ENCODE measurements at regions not wholly inside any gene's neighbourhood (a gene's known extent, or its start where the extent isn't known, plus 50 kb on each side); places are given as distances from the start of the nearest gene placed in this dataset.

- Histone ChIP-seq H3K27me3 (ENCODE audit: insufficient read depth, low read depth, severe bottlenecking) (no peaks in the 10 kb centered on the region), H3K27ac (no peak overlapping the region), H3K4me3 (ENCODE audit: low read depth, low read length) (no peak overlapping the region), H3K36me3 (no peaks in the 10 kb centered on the region), H3K9me3 (ENCODE audit: severe bottlenecking) (no peaks in the 10 kb centered on the region)
- TF ChIP-seq, protein P1, sequence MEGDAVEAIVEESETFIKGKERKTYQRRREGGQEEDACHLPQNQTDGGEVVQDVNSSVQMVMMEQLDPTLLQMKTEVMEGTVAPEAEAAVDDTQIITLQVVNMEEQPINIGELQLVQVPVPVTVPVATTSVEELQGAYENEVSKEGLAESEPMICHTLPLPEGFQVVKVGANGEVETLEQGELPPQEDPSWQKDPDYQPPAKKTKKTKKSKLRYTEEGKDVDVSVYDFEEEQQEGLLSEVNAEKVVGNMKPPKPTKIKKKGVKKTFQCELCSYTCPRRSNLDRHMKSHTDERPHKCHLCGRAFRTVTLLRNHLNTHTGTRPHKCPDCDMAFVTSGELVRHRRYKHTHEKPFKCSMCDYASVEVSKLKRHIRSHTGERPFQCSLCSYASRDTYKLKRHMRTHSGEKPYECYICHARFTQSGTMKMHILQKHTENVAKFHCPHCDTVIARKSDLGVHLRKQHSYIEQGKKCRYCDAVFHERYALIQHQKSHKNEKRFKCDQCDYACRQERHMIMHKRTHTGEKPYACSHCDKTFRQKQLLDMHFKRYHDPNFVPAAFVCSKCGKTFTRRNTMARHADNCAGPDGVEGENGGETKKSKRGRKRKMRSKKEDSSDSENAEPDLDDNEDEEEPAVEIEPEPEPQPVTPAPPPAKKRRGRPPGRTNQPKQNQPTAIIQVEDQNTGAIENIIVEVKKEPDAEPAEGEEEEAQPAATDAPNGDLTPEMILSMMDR (IDR thresholded peaks at IDR 0.05; ENCODE audit: low read depth, low read length): no peak
- no peak for DNase-seq
These were observed 83.5 kb upstream of the FHIT start for GRCh38 chr3:61334783-61335182.

DNA sequence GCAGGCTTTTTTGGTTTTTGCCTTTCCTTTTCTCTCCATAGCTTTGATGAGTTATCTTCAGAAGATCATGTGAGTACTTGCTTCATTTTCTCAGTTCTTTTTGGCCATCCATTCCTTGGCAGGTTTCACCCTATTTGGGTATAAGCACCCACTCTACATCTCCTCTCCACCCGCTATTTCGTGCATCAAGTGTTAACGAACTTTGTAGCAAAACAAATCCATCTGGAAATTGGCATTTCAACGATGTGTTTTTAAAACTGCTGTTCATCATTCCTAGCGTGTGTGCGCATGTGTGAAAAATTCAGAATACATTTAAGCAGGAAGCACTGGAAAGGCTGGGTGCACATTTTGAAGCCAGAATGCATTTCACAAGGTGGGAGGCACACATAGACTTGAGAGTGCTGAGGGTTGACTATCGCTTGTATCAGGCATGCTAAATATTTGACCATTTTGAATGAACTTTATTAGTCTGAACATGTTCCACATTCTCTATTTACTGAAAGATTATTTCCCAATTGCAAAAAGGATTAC lies 89.7 kb upstream of the FHIT start:
- TF ChIP-seq, protein P1 (IDR thresholded peaks at IDR 0.05; ENCODE audit: low read depth, low read length): no peak
- DNase-seq: no peak
- Histone ChIP-seq H3K4me3 (ENCODE audit: low read depth, low read length) (no peak overlapping the region), H3K27me3 (ENCODE audit: insufficient read depth, low read depth, severe bottlenecking) (no peaks in the 10 kb centered on the region), H3K36me3 (no peaks in the 10 kb centered on the region), H3K9me3 (ENCODE audit: severe bottlenecking) (peaks cover 5% of the 10 kb centered on the region), H3K27ac (no peak overlapping the region)

GRCh38 chr3:61343543-61343942 lies 92.3 kb upstream of the FHIT start:
- Histone ChIP-seq H3K36me3 (no peaks in the 10 kb centered on the region), H3K27me3 (ENCODE audit: insufficient read depth, low read depth, severe bottlenecking) (no peaks in the 10 kb centered on the region), H3K4me3 (ENCODE audit: low read depth, low read length) (no peak overlapping the region), H3K27ac (no peak overlapping the region), H3K9me3 (ENCODE audit: severe bottlenecking) (peaks cover 5% of the 10 kb centered on the region)
- TF ChIP-seq, protein P1 (IDR thresholded peaks at IDR 0.05; ENCODE audit: low read depth, low read length): no peak
- no peak for DNase-seq

- H3K27ac ChIP-seq: no peak overlapping the region
- H3K36me3 ChIP-seq: no peaks in the 10 kb centered on the region
- H3K27me3 ChIP-seq (ENCODE audit: insufficient read depth, low read depth, severe bottlenecking): no peaks in the 10 kb centered on the region
- H3K4me3 ChIP-seq (ENCODE audit: low read depth, low read length): no peak overlapping the region
- no peak for DNase-seq
- peaks cover 3% of the 10 kb centered on the region for H3K9me3 ChIP-seq (ENCODE audit: severe bottlenecking)
- TF ChIP-seq, protein P1 (IDR thresholded peaks at IDR 0.05; ENCODE audit: low read depth, low read length): no peak
These were observed 93.8 kb upstream of the FHIT start for GRCh38 chr3:61345020-61345419.

DNA sequence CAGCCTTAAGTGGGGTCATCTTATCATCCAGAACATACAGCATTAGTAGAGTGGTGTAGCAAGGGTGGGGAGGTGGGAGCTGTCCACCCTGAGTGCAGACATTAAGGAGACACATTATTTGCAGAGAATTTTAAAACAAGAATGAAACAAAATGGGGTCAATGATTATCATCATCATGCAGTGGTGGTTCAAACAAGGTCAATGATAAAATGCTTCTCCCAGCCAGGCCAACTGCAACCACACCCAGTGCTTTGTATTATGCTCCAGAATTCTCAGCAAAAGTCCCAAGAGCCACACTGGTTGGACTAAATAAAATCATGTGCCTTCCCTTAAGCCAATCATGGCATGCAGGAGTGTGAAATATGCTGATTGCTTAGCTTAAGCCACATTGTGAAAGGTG lies 96.7 kb upstream of the FHIT start:
- Histone ChIP-seq H3K36me3 (no peaks in the 10 kb centered on the region), H3K4me3 (ENCODE audit: low read depth, low read length) (no peak overlapping the region), H3K27me3 (ENCODE audit: insufficient read depth, low read depth, severe bottlenecking) (no peaks in the 10 kb centered on the region), H3K27ac (no peak overlapping the region), H3K9me3 (ENCODE audit: severe bottlenecking) (no peaks in the 10 kb centered on the region)
- TF ChIP-seq, protein P1 (IDR thresholded peaks at IDR 0.05; ENCODE audit: low read depth, low read length): no peak
- no peak for DNase-seq

DNA sequence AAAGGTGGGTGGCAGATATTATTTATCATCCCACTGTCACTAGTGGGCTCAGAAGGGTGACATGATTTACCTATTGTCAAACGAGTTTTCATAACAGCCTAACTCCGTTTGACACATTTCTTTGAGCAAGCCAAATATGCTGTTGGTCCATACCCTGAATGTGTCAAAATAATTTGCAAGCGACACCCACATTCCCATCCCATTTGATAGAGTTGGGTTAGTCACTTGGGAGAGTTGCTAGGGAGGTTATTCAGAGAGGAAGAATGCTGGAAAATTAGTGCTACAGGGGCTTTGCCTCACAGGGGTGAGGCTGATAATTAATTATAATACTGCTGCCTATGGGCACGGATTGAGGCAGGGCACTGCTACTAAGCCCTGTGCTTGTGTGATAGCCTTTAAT lies 98.5 kb upstream of the FHIT start:
- Histone ChIP-seq H3K27ac (no peak overlapping the region), H3K9me3 (ENCODE audit: severe bottlenecking) (no peaks in the 10 kb centered on the region), H3K27me3 (ENCODE audit: insufficient read depth, low read depth, severe bottlenecking) (no peaks in the 10 kb centered on the region), H3K4me3 (ENCODE audit: low read depth, low read length) (no peak overlapping the region), H3K36me3 (no peaks in the 10 kb centered on the region)
- TF ChIP-seq, protein P1 (IDR thresholded peaks at IDR 0.05; ENCODE audit: low read depth, low read length): no peak
- DNase-seq: no peak

Measured in WERI-Rb-1 (cell line).